RWPE2 (cell line): ENCODE measurements at regions not wholly inside any gene's neighbourhood (a gene's known extent, or its start where the extent isn't known, plus 50 kb on each side); places are given as distances from the start of the nearest gene placed in this dataset.

ENCODE experiments used
- ATAC-seq: fragments of 200-7000 bp; cut with Tn5 transposase; 3 replicates; pipeline ENCODE4 v1.9.1; 2021; ENCODE audit warnings: low read depth
- DNase-seq: peaks from one replicate; pipeline ENCODE4 v3.0.0-alpha.2; 2020; ENCODE audit warnings: low spot score
- H3K27ac ChIP-seq: fragments of 450-650 bp; 2 replicates; pipeline ENCODE4 v1.5.1; 2017; ENCODE audit warnings: mild to moderate bottlenecking; ENCODE audit not compliant: poor library complexity, severe bottlenecking
- H3K27me3 ChIP-seq: fragments of 250-450 bp; sonication (Bioruptor Pico); 2 replicates; pipeline ENCODE4 v1.5.1; 2021; ENCODE audit warnings: mild to moderate bottlenecking, moderate library complexity; ENCODE audit not compliant: insufficient read depth, poor library complexity, severe bottlenecking
- H3K36me3 ChIP-seq: fragments of 250-450 bp; sonication (Bioruptor Pico); 2 replicates; pipeline ENCODE4 v1.5.1; 2020; ENCODE audit warnings: low read depth, mild to moderate bottlenecking, moderate library complexity
- H3K4me1 ChIP-seq: fragments of 250-450 bp; sonication (Bioruptor Pico); 2 replicates; pipeline ENCODE4 v1.5.1; 2021; ENCODE audit warnings: mild to moderate bottlenecking, moderate library complexity; ENCODE audit not compliant: insufficient read depth, poor library complexity, severe bottlenecking
- H3K4me3 ChIP-seq: fragments of 250-450 bp; sonication (Bioruptor Pico); 2 replicates; pipeline ENCODE4 v1.5.1; 2021; ENCODE audit warnings: mild to moderate bottlenecking, moderate library complexity; ENCODE audit not compliant: severe bottlenecking
- H3K9me3 ChIP-seq: fragments of 250-450 bp; sonication (Bioruptor Pico); 2 replicates; pipeline ENCODE4 v1.5.1; 2021; ENCODE audit warnings: mild to moderate bottlenecking, moderate library complexity; ENCODE audit not compliant: severe bottlenecking
- TF ChIP-seq, protein P1 (sequence below): fragments of 450-650 bp; IDR thresholded peaks from one replicate; pipeline ENCODE4 v1.5.1; 2017; ENCODE audit warnings: mild to moderate bottlenecking, moderate library complexity; ENCODE audit not compliant: poor library complexity, severe bottlenecking

DNA sequence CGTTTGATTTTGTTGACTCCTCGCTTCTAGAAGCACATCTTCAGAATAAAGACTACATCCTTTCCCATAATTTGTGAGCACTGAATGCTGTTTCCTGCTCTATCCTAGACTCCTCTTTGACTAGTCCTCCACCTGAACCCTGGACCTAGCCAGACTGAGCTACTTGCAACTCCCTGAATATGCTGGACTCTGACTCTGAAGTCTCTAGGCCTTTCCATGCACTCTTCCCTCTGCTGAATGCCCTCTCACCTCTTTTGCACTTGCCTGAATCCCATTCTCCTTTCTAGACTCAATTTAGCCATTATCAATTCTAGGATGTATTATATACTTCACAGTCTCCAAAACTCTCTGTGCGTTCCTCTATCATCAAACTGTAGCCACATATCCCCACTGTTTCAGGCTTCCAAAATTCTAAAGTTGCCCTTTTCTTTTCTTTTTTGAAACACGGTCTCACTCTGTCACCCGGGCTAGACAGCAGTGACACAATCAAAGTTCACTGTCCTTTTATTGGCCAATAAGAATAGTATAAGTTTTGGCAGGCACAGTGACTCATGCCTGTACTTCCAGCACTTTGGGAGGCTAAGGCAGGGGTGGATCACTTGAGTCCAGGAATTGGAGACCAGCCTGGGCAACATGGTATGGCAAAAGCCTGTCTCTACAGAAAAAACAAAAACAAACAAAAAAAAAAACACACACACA is 127.0 kb downstream of the LTN1 start:
- Histone ChIP-seq H3K27me3 (no peaks in the 10 kb centered on the region), H3K4me1 (no peaks in the 10 kb centered on the region), H3K4me3 (no peak overlapping the region), H3K27ac (no peak overlapping the region), H3K36me3 (peaks cover under 1% of the 10 kb centered on the region), H3K9me3 (no peaks in the 10 kb centered on the region)
- TF ChIP-seq, protein P1, sequence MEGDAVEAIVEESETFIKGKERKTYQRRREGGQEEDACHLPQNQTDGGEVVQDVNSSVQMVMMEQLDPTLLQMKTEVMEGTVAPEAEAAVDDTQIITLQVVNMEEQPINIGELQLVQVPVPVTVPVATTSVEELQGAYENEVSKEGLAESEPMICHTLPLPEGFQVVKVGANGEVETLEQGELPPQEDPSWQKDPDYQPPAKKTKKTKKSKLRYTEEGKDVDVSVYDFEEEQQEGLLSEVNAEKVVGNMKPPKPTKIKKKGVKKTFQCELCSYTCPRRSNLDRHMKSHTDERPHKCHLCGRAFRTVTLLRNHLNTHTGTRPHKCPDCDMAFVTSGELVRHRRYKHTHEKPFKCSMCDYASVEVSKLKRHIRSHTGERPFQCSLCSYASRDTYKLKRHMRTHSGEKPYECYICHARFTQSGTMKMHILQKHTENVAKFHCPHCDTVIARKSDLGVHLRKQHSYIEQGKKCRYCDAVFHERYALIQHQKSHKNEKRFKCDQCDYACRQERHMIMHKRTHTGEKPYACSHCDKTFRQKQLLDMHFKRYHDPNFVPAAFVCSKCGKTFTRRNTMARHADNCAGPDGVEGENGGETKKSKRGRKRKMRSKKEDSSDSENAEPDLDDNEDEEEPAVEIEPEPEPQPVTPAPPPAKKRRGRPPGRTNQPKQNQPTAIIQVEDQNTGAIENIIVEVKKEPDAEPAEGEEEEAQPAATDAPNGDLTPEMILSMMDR: no peak
- ATAC-seq (no peak), DNase-seq (no peak)

DNA sequence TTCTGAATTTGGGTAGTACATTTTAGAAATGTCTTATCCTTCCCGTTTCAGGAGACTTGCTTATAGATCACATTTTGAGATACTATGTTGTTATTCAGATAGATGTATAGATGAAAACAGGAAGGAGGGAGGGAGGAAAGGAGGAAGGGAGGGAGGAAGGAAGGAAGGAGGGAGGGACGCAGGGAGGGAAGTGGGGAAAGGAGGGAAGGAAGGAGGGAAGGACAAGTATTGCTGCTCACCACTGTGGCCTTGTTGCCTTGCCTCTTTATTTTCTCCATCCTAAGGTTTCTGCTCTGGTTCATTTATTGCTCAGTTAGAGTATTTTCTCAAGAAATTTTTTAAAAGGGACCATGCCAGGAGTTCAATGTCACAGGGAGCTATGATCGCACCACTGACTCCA is 134.3 kb downstream of the LTN1 start:
- no peak for ATAC-seq
- TF ChIP-seq, protein P1: no peak

DNA sequence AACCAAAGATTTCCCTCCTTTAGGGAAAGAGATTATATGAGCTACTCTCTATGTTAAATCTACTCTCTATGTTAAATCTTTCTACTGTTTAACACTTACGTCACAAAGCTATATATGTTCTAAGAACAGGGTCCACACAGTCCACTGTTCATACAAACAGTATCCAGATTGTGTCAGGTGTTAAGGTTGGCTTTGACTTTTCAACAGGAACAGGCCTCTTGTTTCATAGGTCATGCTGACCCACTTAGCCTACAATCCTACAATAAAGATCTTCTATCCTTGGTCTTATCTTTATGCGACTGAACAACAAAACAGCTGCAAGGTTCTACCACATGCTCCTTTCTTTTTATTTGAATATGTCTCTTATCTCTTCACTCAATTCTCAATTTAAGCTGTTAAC is 134.9 kb downstream of the LTN1 start:
- ATAC-seq (no peak), DNase-seq (no peak)
- TF ChIP-seq, protein P1: no peak

More for the DNA sequence above, 134.3 kb downstream of the LTN1 start:
- no peaks in the 10 kb centered on the region for H3K4me1 ChIP-seq
- no peak for DNase-seq
- H3K4me3 ChIP-seq: no peak overlapping the region
- H3K36me3 ChIP-seq: no peaks in the 10 kb centered on the region
- H3K27ac ChIP-seq: no peak overlapping the region
- no peaks in the 10 kb centered on the region for H3K9me3 ChIP-seq
- H3K27me3 ChIP-seq: no peaks in the 10 kb centered on the region

DNA sequence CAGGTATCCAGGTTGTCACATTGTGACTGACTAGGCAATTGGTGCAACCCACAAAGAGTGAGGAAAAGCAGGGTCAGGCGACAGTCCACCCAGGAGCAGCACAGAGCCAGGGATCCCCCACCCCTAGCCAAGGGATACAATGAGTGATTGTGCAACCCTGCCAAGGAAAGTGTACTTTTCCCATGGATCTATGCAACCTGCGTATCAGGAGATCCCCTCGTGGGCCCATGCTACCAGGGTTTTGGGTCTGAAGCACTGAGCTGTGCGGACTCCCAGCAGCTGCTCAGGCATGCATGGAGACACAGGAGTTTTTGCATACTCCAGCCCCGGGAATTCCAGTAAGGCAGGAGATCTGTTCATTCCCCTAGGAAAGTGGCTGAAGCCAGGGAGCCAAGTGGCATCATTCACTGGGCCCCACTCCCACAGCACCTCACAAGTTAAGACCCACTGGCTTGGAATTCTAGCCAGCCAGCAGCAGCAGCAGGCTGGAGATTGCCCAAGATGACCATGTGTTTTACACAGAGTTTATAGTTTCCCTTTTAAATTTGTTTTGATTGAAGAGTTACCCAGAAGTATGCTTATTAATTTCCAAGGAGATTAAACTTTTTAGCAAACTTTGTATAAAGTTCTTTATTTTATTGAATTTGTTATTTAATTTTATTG is 136.0 kb downstream of the LTN1 start:
- TF ChIP-seq, protein P1: no peak
- Histone ChIP-seq H3K27me3 (no peaks in the 10 kb centered on the region), H3K27ac (no peak overlapping the region), H3K4me1 (no peaks in the 10 kb centered on the region), H3K9me3 (no peaks in the 10 kb centered on the region), H3K4me3 (no peak overlapping the region), H3K36me3 (no peaks in the 10 kb centered on the region)
- no peak for ATAC-seq
- DNase-seq: no peak

More for the DNA sequence above, 134.9 kb downstream of the LTN1 start:
- H3K4me1 ChIP-seq: no peaks in the 10 kb centered on the region
- H3K9me3 ChIP-seq: no peaks in the 10 kb centered on the region
- H3K27ac ChIP-seq: no peak overlapping the region
- no peaks in the 10 kb centered on the region for H3K27me3 ChIP-seq
- H3K4me3 ChIP-seq: no peak overlapping the region
- no peaks in the 10 kb centered on the region for H3K36me3 ChIP-seq

DNA sequence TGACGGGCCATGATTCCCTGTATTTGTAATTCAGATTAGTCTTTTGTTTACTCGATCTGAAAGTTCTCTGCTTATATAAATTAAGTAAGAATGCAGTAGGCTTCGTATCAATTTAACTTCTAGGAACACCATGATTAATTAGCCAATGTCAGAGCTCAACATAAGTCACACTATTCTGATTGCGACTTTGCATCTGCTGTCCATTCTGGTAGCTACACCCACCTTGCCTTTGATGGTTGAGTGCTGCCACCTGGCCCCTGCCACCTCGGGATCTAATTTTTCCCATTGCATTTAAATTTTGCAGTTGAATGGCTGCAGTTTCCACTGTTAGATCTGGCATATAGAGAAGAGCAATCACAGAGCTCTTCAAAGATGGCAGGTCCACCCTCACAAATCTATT is 140.0 kb downstream of the LTN1 start:
- ATAC-seq (no peak), DNase-seq (no peak)
- TF ChIP-seq, protein P1: no peak
- H3K4me1 ChIP-seq: no peaks in the 10 kb centered on the region
- no peaks in the 10 kb centered on the region for H3K9me3 ChIP-seq
- no peak overlapping the region for H3K27ac ChIP-seq
- no peaks in the 10 kb centered on the region for H3K36me3 ChIP-seq
- no peaks in the 10 kb centered on the region for H3K27me3 ChIP-seq
- no peak overlapping the region for H3K4me3 ChIP-seq
